Fibroblast of lung (primary cell): ENCODE measurements at regions not wholly inside any gene's neighbourhood (a gene's known extent, or its start where the extent isn't known, plus 50 kb on each side); places are given as distances from the start of the nearest gene placed in this dataset.
A peak's percentile ranks its signal among the peaks of the same experiment; 100 is the strongest.

ENCODE experiments used
- DNase-seq, 2 donors: peaks; one replicate each; pipeline versions ENCODE4 v3.0.0 to v3.0.0-alpha.2; 2010; ENCODE audit warnings: low read depth in 2 of 2
- H2AFZ ChIP-seq: 2 replicates; pipeline ENCODE4 v1.5.1; 2012; ENCODE audit warnings: low read length, control low read depth, inconsistent platforms
- H3K27ac ChIP-seq: 2 replicates; pipeline ENCODE4 v1.5.1; 2011; ENCODE audit warnings: low read length, control low read depth; ENCODE audit not compliant: insufficient read depth
- H3K27me3 ChIP-seq: 2 replicates; pipeline ENCODE4 v1.5.1; 2011; ENCODE audit warnings: mild to moderate bottlenecking, low read length; ENCODE audit not compliant: control insufficient read depth, insufficient read depth
- H3K36me3 ChIP-seq: 2 replicates; pipeline ENCODE4 v1.5.1; 2011; ENCODE audit warnings: low read length; ENCODE audit not compliant: control insufficient read depth, insufficient read depth
- H3K4me1 ChIP-seq: 2 replicates; pipeline ENCODE4 v1.5.1; 2011; ENCODE audit warnings: low read length; ENCODE audit not compliant: control insufficient read depth, insufficient read depth; ENCODE audit errors: extremely low read depth
- H3K4me2 ChIP-seq: 2 replicates; pipeline ENCODE4 v1.5.1; 2011; ENCODE audit warnings: low read length, control low read depth; ENCODE audit not compliant: insufficient read depth; ENCODE audit errors: extremely low read depth
- H3K4me3 ChIP-seq, 4 experiments: fragments of 200-600 bp in 1 of 4; sonication (generic) in 1 of 4; replicated peaks in 1 of 4; 2 replicates each; pipeline ENCODE4 v1.5.1; 2011 to 2016; ENCODE audit warnings: low read length in 4 of 4, low read depth in 3 of 4, mild to moderate bottlenecking in 3 of 4, control low read depth in 2 of 4, inconsistent platforms in 1 of 4, mixed read lengths in 1 of 4; ENCODE audit not compliant: insufficient read depth in 1 of 4; ENCODE audit errors: control extremely low read depth in 1 of 4
- H3K79me2 ChIP-seq: 2 replicates; pipeline ENCODE4 v1.5.1; 2012; ENCODE audit warnings: mild to moderate bottlenecking, low read length, inconsistent platforms; ENCODE audit not compliant: control insufficient read depth, insufficient read depth
- H3K9ac ChIP-seq: 2 replicates; pipeline ENCODE4 v1.5.1; 2011; ENCODE audit warnings: mild to moderate bottlenecking, low read length, control low read depth; ENCODE audit not compliant: insufficient read depth
- H3K9me3 ChIP-seq: 2 replicates; pipeline ENCODE4 v1.5.1; 2012; ENCODE audit warnings: low read depth, low read length; ENCODE audit not compliant: control insufficient read depth, insufficient read depth
- H4K20me1 ChIP-seq: 2 replicates; pipeline ENCODE4 v1.5.1; 2011; ENCODE audit warnings: low read length; ENCODE audit not compliant: control insufficient read depth, insufficient read depth; ENCODE audit errors: extremely low read depth
- CTCF ChIP-seq, 2 donors: IDR thresholded peaks in 1 of 2; conservative IDR thresholded peaks in 1 of 2; 1 replicate in 1 of 2; 2 replicates in 1 of 2; pipeline ENCODE4 v1.5.1; 2011 to 2012; ENCODE audit warnings: low read length in 2 of 2, control low read depth in 1 of 2, inconsistent platforms in 1 of 2, low read depth in 1 of 2, mild to moderate bottlenecking in 1 of 2
- EZH2 ChIP-seq: IDR thresholded peaks from 2 replicates; pipeline ENCODE4 v1.5.1; 2012; ENCODE audit warnings: low read length, control low read depth, mild to moderate bottlenecking; ENCODE audit errors: missing control alignments

- Histone ChIP-seq H3K27me3 (no peaks in the 10 kb centered on the region), H2AFZ (no peak overlapping the region), H3K9me3 (no peaks in the 10 kb centered on the region), H3K36me3 (no peaks in the 10 kb centered on the region), H3K27ac (no peak overlapping the region), H3K4me2 (peak overlapping the region; percentile 2), H3K79me2 (no peaks in the 10 kb centered on the region), H3K9ac (no peak overlapping the region), H3K4me3 (no peak overlapping the region), H3K4me1 (no peaks in the 10 kb centered on the region), H4K20me1 (no peaks in the 10 kb centered on the region)
- TF ChIP-seq CTCF (conservative IDR thresholded peaks at IDR 0.05 in 1 of 2, IDR thresholded peaks at IDR 0.05 in 1 of 2; ENCODE audit: low read depth in 1 of 2, low read length in 2 of 2) (no peak), EZH2 (no peak)
- no peak for DNase-seq
Observed at GRCh38 chr15:38085114-38085513, 150.7 kb downstream of the TMCO5A start.

GRCh38 chr15:38085931-38086568 is 151.6 kb downstream of the TMCO5A start:
- peak in 1 of 2 donors; percentile 91 for DNase-seq
- Histone ChIP-seq H3K27ac (no peak overlapping the region), H3K9ac (no peak overlapping the region), H2AFZ (peak overlapping the region; percentile 6), H4K20me1 (no peaks in the 10 kb centered on the region), H3K4me1 (no peaks in the 10 kb centered on the region), H3K79me2 (no peaks in the 10 kb centered on the region), H3K4me2 (no peak overlapping the region), H3K4me3 (no peak overlapping the region), H3K27me3 (no peaks in the 10 kb centered on the region), H3K9me3 (no peaks in the 10 kb centered on the region), H3K36me3 (no peaks in the 10 kb centered on the region)
- TF ChIP-seq CTCF (conservative IDR thresholded peaks at IDR 0.05 in 1 of 2, IDR thresholded peaks at IDR 0.05 in 1 of 2; ENCODE audit: low read depth in 1 of 2, low read length in 2 of 2) (no peak), EZH2 (no peak)

GRCh38 chr15:38086611-38087010 is 152.2 kb downstream of the TMCO5A start:
- H3K27me3 ChIP-seq: no peaks in the 10 kb centered on the region
- no peaks in the 10 kb centered on the region for H4K20me1 ChIP-seq
- TF ChIP-seq CTCF (conservative IDR thresholded peaks at IDR 0.05 in 1 of 2, IDR thresholded peaks at IDR 0.05 in 1 of 2; ENCODE audit: low read depth in 1 of 2, low read length in 2 of 2) (no peak), EZH2 (no peak)
- H3K9me3 ChIP-seq: no peaks in the 10 kb centered on the region
- H3K36me3 ChIP-seq: no peaks in the 10 kb centered on the region
- H3K9ac ChIP-seq: no peak overlapping the region
- no peak overlapping the region for H3K4me3 ChIP-seq
- H2AFZ ChIP-seq: no peak overlapping the region
- DNase-seq: no peak
- no peak overlapping the region for H3K4me2 ChIP-seq
- no peaks in the 10 kb centered on the region for H3K4me1 ChIP-seq
- no peak overlapping the region for H3K27ac ChIP-seq
- no peaks in the 10 kb centered on the region for H3K79me2 ChIP-seq
